ENCODE measurements at regions not wholly inside any gene's neighbourhood (a gene's known extent, or its start where the extent isn't known, plus 50 kb on each side); places are given as distances from the start of the nearest gene placed in this dataset.

DNA sequence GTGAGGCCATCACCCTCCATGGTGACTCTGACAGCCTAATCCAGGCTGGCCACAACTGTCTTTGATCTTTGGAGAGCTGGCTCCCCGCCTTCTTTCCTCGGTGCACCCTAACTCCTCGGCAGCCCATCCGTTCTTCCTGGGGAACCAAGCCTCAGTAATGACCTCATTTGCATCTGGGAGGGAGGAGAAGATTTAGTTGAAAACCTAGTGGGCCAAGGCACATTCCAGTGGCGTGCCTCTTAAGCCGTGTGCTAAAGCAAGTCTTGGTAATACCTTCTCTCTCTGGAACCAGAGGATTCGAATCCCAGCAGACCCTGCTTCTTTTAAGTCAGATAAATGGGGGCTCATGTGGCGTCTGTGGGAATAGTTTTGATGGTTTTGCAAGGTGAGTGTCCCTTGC is 233.1 kb downstream of the EBLN2 start:
- no peak for FAIRE-seq
- DNase-seq (ENCODE audit: low spot score), result no peak

DNA sequence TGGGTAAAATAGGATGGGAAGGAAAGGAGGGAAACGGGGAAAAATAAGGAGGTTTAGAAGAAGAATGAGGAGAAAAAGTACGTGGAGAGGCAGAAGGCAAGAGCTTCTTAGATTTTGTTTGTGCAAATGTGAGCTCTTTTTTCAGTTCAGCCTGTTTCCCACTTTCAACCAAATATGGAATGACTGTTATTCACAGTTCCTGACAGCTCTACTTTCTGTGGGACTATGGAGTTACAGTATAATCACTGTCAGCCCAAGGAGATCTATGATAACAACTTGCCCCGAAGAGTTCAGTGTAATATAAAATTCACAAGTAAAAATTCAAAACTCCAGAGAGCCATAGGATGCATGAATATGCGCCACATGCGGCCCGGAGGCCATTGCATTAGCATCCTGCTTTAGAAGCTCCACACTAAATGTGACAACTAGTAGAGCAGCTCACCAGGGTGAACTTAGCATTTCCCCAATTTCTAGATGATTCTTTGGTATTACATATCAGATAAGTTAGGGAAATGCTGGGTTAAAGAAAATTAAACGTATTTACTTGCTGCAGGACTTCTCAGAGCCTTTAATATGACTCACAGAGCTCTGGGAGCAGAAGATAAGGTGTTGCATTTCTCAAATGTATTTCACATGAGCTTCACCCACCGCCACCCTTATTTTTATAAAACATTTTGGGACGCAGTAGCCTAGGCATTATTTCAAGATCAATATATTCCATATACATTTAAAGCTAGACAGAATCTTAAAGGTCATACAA is 234.6 kb downstream of the EBLN2 start:
- DNase-seq (ENCODE audit: low spot score), result no peak
- no peak for FAIRE-seq

DNA sequence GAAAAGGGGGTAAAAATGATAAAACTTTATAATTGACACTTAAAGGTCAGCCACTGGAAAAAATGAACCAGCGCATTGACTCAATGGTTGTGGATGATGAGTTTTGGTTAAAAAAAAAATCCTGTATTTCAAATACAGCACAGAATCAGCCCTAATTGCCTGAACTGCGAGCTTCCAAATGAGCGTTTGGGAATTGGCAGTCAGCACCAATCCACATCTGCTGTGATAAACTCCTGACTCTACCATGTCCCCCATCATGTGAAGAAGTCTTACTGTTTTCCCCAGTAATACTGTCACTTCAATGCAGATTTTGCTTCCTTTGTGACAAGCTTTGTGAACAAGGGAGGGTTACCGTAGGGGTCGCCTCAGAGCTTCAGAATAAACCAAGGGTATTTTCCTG is 235.4 kb downstream of the EBLN2 start:
- no peak for FAIRE-seq

GRCh38 chr3:73298243-73299183 is 237.1 kb downstream of the EBLN2 start:
- no peak for DNase-seq (ENCODE audit: low spot score)
- no peak for FAIRE-seq

More for the DNA sequence above, 235.4 kb downstream of the EBLN2 start:
- DNase-seq (ENCODE audit: low spot score), result no peak

DNA sequence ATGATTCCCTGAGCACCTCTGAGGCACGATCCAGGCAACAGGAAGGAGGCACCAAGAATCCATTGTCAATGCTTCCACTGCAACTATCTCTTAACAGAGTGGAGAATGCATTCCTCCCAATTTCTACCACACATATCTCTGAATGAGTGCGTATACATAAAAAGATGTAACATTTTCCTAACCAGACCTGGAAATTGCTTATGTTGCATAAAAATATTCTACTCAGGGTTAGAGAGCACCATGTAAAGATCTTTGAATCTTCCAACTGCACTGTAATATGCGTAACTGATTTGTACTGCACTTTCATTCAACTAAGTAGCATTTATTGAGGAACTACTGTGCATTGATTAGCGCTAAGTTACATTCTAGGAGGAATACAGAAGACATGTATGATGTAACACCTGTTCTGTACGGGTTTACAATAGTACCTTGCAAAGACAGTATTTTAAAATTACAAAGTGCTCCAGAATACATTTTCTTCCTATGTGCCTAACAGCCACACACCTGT is 237.8 kb downstream of the EBLN2 start:
- FAIRE-seq, result no peak

GRCh38 chr3:73314151-73314951 is 252.9 kb downstream of the EBLN2 start:
- no peak for FAIRE-seq
- no peak for DNase-seq (ENCODE audit: low spot score)

More for the DNA sequence above, 237.8 kb downstream of the EBLN2 start:
- DNase-seq (ENCODE audit: low spot score), result no peak

- no peak for FAIRE-seq
These were observed 254.2 kb downstream of the EBLN2 start for GRCh38 chr3:73315706-73316105.

GRCh38 chr3:73319179-73319769 is 257.8 kb downstream of the EBLN2 start:
- FAIRE-seq (no peak), DNase-seq (ENCODE audit: low spot score) (no peak)

More at GRCh38 chr3:73315706-73316105, 254.2 kb downstream of the EBLN2 start:
- DNase-seq (ENCODE audit: low spot score), result no peak

DNA sequence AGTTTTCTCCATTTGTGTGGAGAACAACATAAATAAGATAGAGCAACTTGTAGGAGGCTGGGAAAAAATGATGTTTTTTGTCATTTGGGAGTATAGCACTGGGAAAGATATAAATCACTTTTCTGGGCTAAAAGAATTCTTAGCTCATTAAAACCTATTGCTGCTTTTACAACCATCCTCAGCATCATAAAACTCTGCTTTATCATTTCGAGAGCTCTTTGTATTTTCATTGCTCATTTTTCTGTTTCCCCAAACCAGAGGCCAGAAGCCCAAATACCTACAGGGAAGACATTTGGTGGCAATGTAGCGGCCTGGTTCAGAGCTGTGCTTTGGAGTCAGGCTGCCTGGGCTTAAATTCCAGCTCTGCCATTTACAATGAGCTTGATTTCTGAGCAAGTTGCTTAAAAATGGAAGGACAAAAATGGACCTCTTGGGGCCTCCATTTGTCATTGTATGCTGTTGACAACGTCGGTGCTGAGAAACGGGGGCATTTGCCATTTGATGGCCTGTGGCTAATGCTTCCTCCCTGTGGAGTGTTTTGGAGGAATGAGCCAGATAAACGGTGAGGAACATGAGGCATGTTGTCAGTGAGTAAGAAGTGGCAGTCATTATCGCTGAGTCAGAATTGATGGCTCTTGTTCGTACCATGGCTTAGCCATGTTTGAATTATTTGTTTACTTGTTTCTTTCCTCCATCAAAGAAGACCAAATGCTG is 260.0 kb downstream of the EBLN2 start:
- no peak for FAIRE-seq

DNA sequence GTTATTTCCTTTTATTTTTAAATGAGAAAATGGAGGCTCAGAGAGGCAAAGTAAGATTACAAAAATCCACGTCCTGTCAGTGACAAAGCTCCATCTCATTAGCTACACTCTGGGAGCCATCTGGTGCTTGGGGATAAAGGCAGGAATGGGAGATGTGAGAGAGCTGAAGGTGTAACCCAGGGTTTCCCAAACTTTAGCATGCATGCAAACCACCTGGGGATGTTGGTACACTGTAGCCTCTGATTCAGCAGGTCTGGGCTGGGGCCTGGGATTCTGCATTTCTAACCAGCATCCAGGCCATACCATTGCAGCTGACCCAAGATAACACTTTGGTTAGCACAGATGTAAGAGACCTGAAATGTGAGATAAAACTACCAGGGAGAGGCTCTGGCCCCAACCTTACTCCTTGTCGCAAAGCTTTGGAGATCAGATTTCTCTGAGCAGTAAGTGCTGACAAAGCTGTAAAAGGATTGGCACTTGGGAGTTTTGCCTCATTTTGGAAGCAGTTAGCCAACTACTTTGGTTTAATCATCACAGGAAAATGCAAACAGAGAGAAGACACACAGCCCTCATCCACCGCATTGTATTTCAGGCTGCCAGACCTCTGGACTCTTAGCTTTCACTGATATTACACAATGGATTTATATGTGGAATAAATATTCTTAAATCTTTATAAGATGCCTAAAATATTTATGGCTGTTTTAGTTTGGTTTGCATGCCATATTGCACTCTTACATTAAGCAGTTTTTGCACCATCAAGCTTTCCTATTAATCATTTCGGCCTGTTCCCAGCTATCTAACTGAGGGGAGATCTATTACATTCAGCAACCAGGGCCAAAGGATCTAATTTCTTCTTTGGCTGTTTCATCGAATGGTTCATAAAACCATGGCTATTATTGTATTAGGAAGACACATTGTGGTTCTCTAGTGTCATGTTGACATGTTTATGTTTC is 263.0 kb downstream of the EBLN2 start:
- DNase-seq (ENCODE audit: low spot score) (no peak), FAIRE-seq (no peak)

More for the DNA sequence above, 260.0 kb downstream of the EBLN2 start:
- DNase-seq (ENCODE audit: low spot score), result no peak

DNA sequence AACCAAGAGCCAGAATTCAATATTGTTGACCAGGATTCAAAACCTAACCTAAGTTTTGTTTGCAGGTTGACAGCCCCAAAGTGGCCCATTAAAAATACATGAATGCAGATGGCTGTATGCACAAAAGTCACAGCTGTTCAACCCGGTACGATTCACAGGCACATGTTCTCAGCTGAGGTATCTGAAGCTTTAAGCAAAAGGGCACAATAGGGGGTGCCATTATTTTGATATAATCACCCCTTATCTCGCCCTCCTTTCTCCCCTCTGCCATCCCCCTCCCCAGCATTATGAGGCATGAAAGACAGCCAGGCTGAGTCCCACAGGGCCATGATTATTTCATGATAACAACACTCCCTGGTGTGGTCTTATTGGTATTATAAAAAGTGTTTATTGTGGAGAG is 264.9 kb downstream of the EBLN2 start:
- FAIRE-seq (no peak), DNase-seq (ENCODE audit: low spot score) (no peak)

GRCh38 chr3:73327052-73327451 is 265.6 kb downstream of the EBLN2 start:
- no peak for FAIRE-seq
- no peak for DNase-seq (ENCODE audit: low spot score)

All from RCC 7860 (cell line).